ENCODE measurements at regions not wholly inside any gene's neighbourhood (a gene's known extent, or its start where the extent isn't known, plus 50 kb on each side); places are given as distances from the start of the nearest gene placed in this dataset.

GRCh38 chr12:113740699-113741098 is 225.4 kb downstream of the RBM19 start:
- no peak for DNase-seq
- no peak overlapping the region for H3K27ac ChIP-seq (ENCODE audit: low read depth, low read length)
- WGBS, 2 experiments (ENCODE audit: insufficient coverage in 1 of 2, insufficient read length in 1 of 2) = 75 to 100% methylated on average over 1 of the region's 1 CpG
- Mint-ChIP-seq H3K9me3 (no peaks in the 10 kb centered on the region), H3K36me3 (ENCODE audit: low read depth) (no peaks in the 10 kb centered on the region), H3K4me1 (peaks cover 2% of the 10 kb centered on the region), H3K27ac (no peak overlapping the region), H3K4me3 (no peak overlapping the region), H3K27me3 (ENCODE audit: insufficient read depth) (peaks cover 38% of the 10 kb centered on the region)
- no peaks in the 10 kb centered on the region for H3K9me3 ChIP-seq (ENCODE audit: control insufficient read depth, low read length)
- H3K4me3 ChIP-seq (ENCODE audit: low read length) = no peak overlapping the region
- H3K4me1 ChIP-seq (ENCODE audit: control insufficient read depth, insufficient read depth, low read length) = no peaks in the 10 kb centered on the region
- no peaks in the 10 kb centered on the region for H3K36me3 ChIP-seq (ENCODE audit: control insufficient read depth, insufficient read depth, low read length)
- no peak for TF ChIP-seq CTCF (conservative IDR thresholded peaks at IDR 0.05)
- no peaks in the 10 kb centered on the region for H3K27me3 ChIP-seq (ENCODE audit: control insufficient read depth, insufficient read depth, low read length, poor library complexity, severe bottlenecking)
- no peak overlapping the region for H3K9ac ChIP-seq (ENCODE audit: extremely low read depth, low read length, poor library complexity, severe bottlenecking)

GRCh38 chr12:113735131-113735530 is 231.0 kb downstream of the RBM19 start:
- Histone ChIP-seq H3K4me1 (ENCODE audit: control insufficient read depth, insufficient read depth, low read length) (no peaks in the 10 kb centered on the region), H3K9ac (ENCODE audit: extremely low read depth, low read length, poor library complexity, severe bottlenecking) (no peak overlapping the region), H3K27me3 (ENCODE audit: control insufficient read depth, insufficient read depth, low read length, poor library complexity, severe bottlenecking) (no peaks in the 10 kb centered on the region), H3K27ac (ENCODE audit: low read depth, low read length) (no peak overlapping the region), H3K36me3 (ENCODE audit: control insufficient read depth, insufficient read depth, low read length) (no peaks in the 10 kb centered on the region), H3K4me3 (ENCODE audit: low read length) (no peak overlapping the region), H3K9me3 (ENCODE audit: control insufficient read depth, low read length) (no peaks in the 10 kb centered on the region)
- Mint-ChIP-seq H3K36me3 (ENCODE audit: low read depth) (no peaks in the 10 kb centered on the region), H3K4me3 (no peak overlapping the region), H3K4me1 (peaks cover 7% of the 10 kb centered on the region), H3K27ac (no peak overlapping the region), H3K9me3 (no peaks in the 10 kb centered on the region), H3K27me3 (ENCODE audit: insufficient read depth) (peaks cover 47% of the 10 kb centered on the region)
- WGBS, 2 experiments (ENCODE audit: insufficient coverage in 1 of 2, insufficient read length in 1 of 2) = 52 to 66% methylated on average over 8 to 17 of the region's 17 CpGs
- no peak for TF ChIP-seq CTCF (conservative IDR thresholded peaks at IDR 0.05)
- no peak for DNase-seq

GRCh38 chr12:113734503-113734902 is 231.6 kb downstream of the RBM19 start:
- no peak for DNase-seq
- Mint-ChIP-seq H3K27ac (no peak overlapping the region), H3K4me3 (no peak overlapping the region), H3K4me1 (peaks cover 7% of the 10 kb centered on the region), H3K27me3 (ENCODE audit: insufficient read depth) (peaks cover 52% of the 10 kb centered on the region), H3K36me3 (ENCODE audit: low read depth) (no peaks in the 10 kb centered on the region), H3K9me3 (no peaks in the 10 kb centered on the region)
- H3K27ac ChIP-seq (ENCODE audit: low read depth, low read length) = no peak overlapping the region
- no peak overlapping the region for H3K4me3 ChIP-seq (ENCODE audit: low read length)
- no peak for TF ChIP-seq CTCF (conservative IDR thresholded peaks at IDR 0.05)
- H3K9ac ChIP-seq (ENCODE audit: extremely low read depth, low read length, poor library complexity, severe bottlenecking) = no peak overlapping the region
- 51 to 100% methylated on average over 1 to 3 of the region's 3 CpGs for WGBS, 2 experiments (ENCODE audit: insufficient coverage in 1 of 2, insufficient read length in 1 of 2)
- H3K4me1 ChIP-seq (ENCODE audit: control insufficient read depth, insufficient read depth, low read length) = no peaks in the 10 kb centered on the region
- H3K36me3 ChIP-seq (ENCODE audit: control insufficient read depth, insufficient read depth, low read length) = no peaks in the 10 kb centered on the region
- H3K9me3 ChIP-seq (ENCODE audit: control insufficient read depth, low read length) = no peaks in the 10 kb centered on the region
- peaks cover 2% of the 10 kb centered on the region for H3K27me3 ChIP-seq (ENCODE audit: control insufficient read depth, insufficient read depth, low read length, poor library complexity, severe bottlenecking)
